ENCODE measurements at regions not wholly inside any gene's neighbourhood (a gene's known extent, or its start where the extent isn't known, plus 50 kb on each side); places are given as distances from the start of the nearest gene placed in this dataset.

GRCh38 chr3:166111562-166111961 lies 274.3 kb upstream of the BCHE start:
- in situ Hi-C loops (cut with HindIII; ENCODE audit: low sequenced_read_pairs): no loop called here
- TF ChIP-seq CTCF (IDR thresholded peaks at IDR 0.05; ENCODE audit: low read depth, low read length): no peak
- H3K4me3 ChIP-seq (ENCODE audit: low read depth, low read length): no peak overlapping the region
- no peak for DNase-seq (ENCODE audit: low read depth, low spot score)

- DNase-seq (ENCODE audit: low read depth, low spot score): no peak
- in situ Hi-C loops (cut with HindIII; ENCODE audit: low sequenced_read_pairs): no loop called here
- no peak for TF ChIP-seq CTCF (IDR thresholded peaks at IDR 0.05; ENCODE audit: low read depth, low read length)
- H3K4me3 ChIP-seq (ENCODE audit: low read depth, low read length): no peak overlapping the region
These were observed 272.9 kb upstream of the BCHE start for GRCh38 chr3:166110102-166110501.

- no peak for DNase-seq (ENCODE audit: low read depth, low spot score)
These were observed 267.7 kb upstream of the BCHE start for GRCh38 chr3:166104938-166105337.

GRCh38 chr3:166100730-166101129 lies 263.5 kb upstream of the BCHE start:
- TF ChIP-seq CTCF (IDR thresholded peaks at IDR 0.05; ENCODE audit: low read depth, low read length): no peak
- no peak for DNase-seq (ENCODE audit: low read depth, low spot score)
- in situ Hi-C loops (cut with HindIII; ENCODE audit: low sequenced_read_pairs): no loop called here
- H3K4me3 ChIP-seq (ENCODE audit: low read depth, low read length): no peak overlapping the region

More at GRCh38 chr3:166104938-166105337, 267.7 kb upstream of the BCHE start:
- TF ChIP-seq CTCF (IDR thresholded peaks at IDR 0.05; ENCODE audit: low read depth, low read length): no peak
- no peak overlapping the region for H3K4me3 ChIP-seq (ENCODE audit: low read depth, low read length)
- in situ Hi-C loops (cut with HindIII; ENCODE audit: low sequenced_read_pairs): no loop called here

GRCh38 chr3:166089575-166089974 lies 252.4 kb upstream of the BCHE start:
- H3K4me3 ChIP-seq (ENCODE audit: low read depth, low read length): no peak overlapping the region
- in situ Hi-C loops (cut with HindIII; ENCODE audit: low sequenced_read_pairs): no loop called here
- no peak for TF ChIP-seq CTCF (IDR thresholded peaks at IDR 0.05; ENCODE audit: low read depth, low read length)
- no peak for DNase-seq (ENCODE audit: low read depth, low spot score)

GRCh38 chr3:166085164-166085856 lies 248.1 kb upstream of the BCHE start:
- TF ChIP-seq CTCF (IDR thresholded peaks at IDR 0.05; ENCODE audit: low read depth, low read length): no peak
- in situ Hi-C loops (cut with HindIII; ENCODE audit: low sequenced_read_pairs): no loop called here
- H3K4me3 ChIP-seq (ENCODE audit: low read depth, low read length): no peak overlapping the region
- no peak for DNase-seq (ENCODE audit: low read depth, low spot score)

Data from astrocyte of the spinal cord (primary cell).